Hepatocyte (in vitro differentiated cells): ENCODE measurements at regions not wholly inside any gene's neighbourhood (a gene's known extent, or its start where the extent isn't known, plus 50 kb on each side); places are given as distances from the start of the nearest gene placed in this dataset.

Experiments
- EZH2 ChIP-seq: fragments of 200-600 bp; sonication (generic); IDR thresholded peaks from 2 replicates; pipeline ENCODE4 v1.6.1; 2016; ENCODE audit warnings: antibody characterized with exemption, mild to moderate bottlenecking, borderline replicate concordance
- TF ChIP-seq, protein P1 (sequence below): fragments of 200-600 bp; sonication (generic); IDR thresholded peaks from 2 replicates; pipeline ENCODE4 v1.5.1; 2016; ENCODE audit warnings: antibody characterized with exemption, mild to moderate bottlenecking; ENCODE audit not compliant: poor library complexity

GRCh38 chr2:22900674-22901073, 484.3 kb upstream of the KLHL29 start:
- TF ChIP-seq, protein P1, sequence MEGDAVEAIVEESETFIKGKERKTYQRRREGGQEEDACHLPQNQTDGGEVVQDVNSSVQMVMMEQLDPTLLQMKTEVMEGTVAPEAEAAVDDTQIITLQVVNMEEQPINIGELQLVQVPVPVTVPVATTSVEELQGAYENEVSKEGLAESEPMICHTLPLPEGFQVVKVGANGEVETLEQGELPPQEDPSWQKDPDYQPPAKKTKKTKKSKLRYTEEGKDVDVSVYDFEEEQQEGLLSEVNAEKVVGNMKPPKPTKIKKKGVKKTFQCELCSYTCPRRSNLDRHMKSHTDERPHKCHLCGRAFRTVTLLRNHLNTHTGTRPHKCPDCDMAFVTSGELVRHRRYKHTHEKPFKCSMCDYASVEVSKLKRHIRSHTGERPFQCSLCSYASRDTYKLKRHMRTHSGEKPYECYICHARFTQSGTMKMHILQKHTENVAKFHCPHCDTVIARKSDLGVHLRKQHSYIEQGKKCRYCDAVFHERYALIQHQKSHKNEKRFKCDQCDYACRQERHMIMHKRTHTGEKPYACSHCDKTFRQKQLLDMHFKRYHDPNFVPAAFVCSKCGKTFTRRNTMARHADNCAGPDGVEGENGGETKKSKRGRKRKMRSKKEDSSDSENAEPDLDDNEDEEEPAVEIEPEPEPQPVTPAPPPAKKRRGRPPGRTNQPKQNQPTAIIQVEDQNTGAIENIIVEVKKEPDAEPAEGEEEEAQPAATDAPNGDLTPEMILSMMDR = no peak
- no peak for TF ChIP-seq EZH2
